ENCODE measurements at regions not wholly inside any gene's neighbourhood (a gene's known extent, or its start where the extent isn't known, plus 50 kb on each side); places are given as distances from the start of the nearest gene placed in this dataset.

GRCh38 chr15:60214201-60214600 is 183.6 kb downstream of the ANXA2 start:
- Histone ChIP-seq H3K9me3 (replicated peaks; ENCODE audit: control insufficient read depth, insufficient read depth, low read length) (no peaks in the 10 kb centered on the region), H4K20me1 (replicated peaks; ENCODE audit: control insufficient read depth, extremely low read depth, insufficient read depth, low read length) (no peaks in the 10 kb centered on the region), H3K4me3 (replicated peaks in 1 of 3; ENCODE audit: insufficient read depth in 1 of 3, low read depth in 1 of 3, low read length in 3 of 3) (no peak overlapping the region), H3K79me2 (ENCODE audit: control insufficient read depth, insufficient read depth, low read length) (no peaks in the 10 kb centered on the region), H3K9ac (replicated peaks; ENCODE audit: extremely low read depth, insufficient read depth, low read length) (no peak overlapping the region), H2AFZ (ENCODE audit: low read depth, low read length) (no peak overlapping the region), H3K27me3 (ENCODE audit: control insufficient read depth in 2 of 2, insufficient read depth in 2 of 2, low read length in 2 of 2) (peaks cover 2 to 16% of the 10 kb centered on the region in 2 experiments), H3K4me1 (ENCODE audit: control insufficient read depth, extremely low read depth, insufficient read depth, low read length) (no peaks in the 10 kb centered on the region), H3K4me2 (ENCODE audit: insufficient read depth, low read length) (no peak overlapping the region), H3K9me1 (replicated peaks; ENCODE audit: control insufficient read depth, extremely low read depth, insufficient read depth, low read length) (no peaks in the 10 kb centered on the region), H3K27ac (ENCODE audit: insufficient read depth, low read depth, low read length) (no peak overlapping the region), H3K36me3 (ENCODE audit: control insufficient read depth in 2 of 2, extremely low read depth in 1 of 2, insufficient read depth in 2 of 2, low read length in 2 of 2) (no peaks in the 10 kb centered on the region)
- BruUV-seq (replicated peaks) = no TSS peak
- CTCF ChIA-PET = interaction anchor here (0.8 to 1.6 kb wide), 2 partner anchors 13 to 34 kb away, joined by 3 to 4 read pairs; no protein-coding TSS in a partner anchor
- POLR2A ChIA-PET = no interaction called here
- DNase-seq (ENCODE audit: low read depth, low spot score) (no peak), FAIRE-seq (no peak)
- dilution Hi-C loops (cut with MboI; ENCODE audit: extremely low pct_ligation_motif_present, low sequenced_read_pairs) (no loop called here), intact Hi-C loops (cut with micrococcal nuclease) (no loop called here)
- TF ChIP-seq POLR2A (IDR thresholded peaks at IDR 0.05; ENCODE audit: low read depth, low read length) = no peak
- TF ChIP-seq GATA2 (IDR thresholded peaks at IDR 0.05; ENCODE audit: insufficient read depth, insufficient read length, low read depth, low read length) = no peak
- no peak for TF ChIP-seq JUN (IDR thresholded peaks at IDR 0.05; ENCODE audit: borderline replicate concordance, insufficient read depth, insufficient read length, low read depth)
- TF ChIP-seq, protein P1, sequence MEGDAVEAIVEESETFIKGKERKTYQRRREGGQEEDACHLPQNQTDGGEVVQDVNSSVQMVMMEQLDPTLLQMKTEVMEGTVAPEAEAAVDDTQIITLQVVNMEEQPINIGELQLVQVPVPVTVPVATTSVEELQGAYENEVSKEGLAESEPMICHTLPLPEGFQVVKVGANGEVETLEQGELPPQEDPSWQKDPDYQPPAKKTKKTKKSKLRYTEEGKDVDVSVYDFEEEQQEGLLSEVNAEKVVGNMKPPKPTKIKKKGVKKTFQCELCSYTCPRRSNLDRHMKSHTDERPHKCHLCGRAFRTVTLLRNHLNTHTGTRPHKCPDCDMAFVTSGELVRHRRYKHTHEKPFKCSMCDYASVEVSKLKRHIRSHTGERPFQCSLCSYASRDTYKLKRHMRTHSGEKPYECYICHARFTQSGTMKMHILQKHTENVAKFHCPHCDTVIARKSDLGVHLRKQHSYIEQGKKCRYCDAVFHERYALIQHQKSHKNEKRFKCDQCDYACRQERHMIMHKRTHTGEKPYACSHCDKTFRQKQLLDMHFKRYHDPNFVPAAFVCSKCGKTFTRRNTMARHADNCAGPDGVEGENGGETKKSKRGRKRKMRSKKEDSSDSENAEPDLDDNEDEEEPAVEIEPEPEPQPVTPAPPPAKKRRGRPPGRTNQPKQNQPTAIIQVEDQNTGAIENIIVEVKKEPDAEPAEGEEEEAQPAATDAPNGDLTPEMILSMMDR (IDR thresholded peaks at IDR 0.05; ENCODE audit: extremely low read depth in 1 of 2, insufficient read depth in 1 of 2, low read depth in 1 of 2, low read length in 2 of 2) = no peak
- no peak for TF ChIP-seq FOS (IDR thresholded peaks at IDR 0.05; ENCODE audit: borderline replicate concordance, insufficient read depth, low read length)
- no peak for TF ChIP-seq MYC (IDR thresholded peaks at IDR 0.05; ENCODE audit: low read depth, low read length)
- TF ChIP-seq EZH2 (IDR thresholded peaks at IDR 0.05; ENCODE audit: borderline replicate concordance, low read depth, low read length, severe bottlenecking) = no peak
- TF ChIP-seq POLR2AphosphoS5 (IDR thresholded peaks at IDR 0.05; ENCODE audit: insufficient read depth, low read depth, low read length) = no peak
- TF ChIP-seq, protein P2, sequence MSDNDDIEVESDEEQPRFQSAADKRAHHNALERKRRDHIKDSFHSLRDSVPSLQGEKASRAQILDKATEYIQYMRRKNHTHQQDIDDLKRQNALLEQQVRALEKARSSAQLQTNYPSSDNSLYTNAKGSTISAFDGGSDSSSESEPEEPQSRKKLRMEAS (IDR thresholded peaks at IDR 0.05; ENCODE audit: insufficient read depth, insufficient read length) = no peak
